ENCODE measurements at regions not wholly inside any gene's neighbourhood (a gene's known extent, or its start where the extent isn't known, plus 50 kb on each side); places are given as distances from the start of the nearest gene placed in this dataset.
"Not testable (repeated sequence)": the region's sequence is repeated elsewhere in the genome, so short reads cannot be mapped to it uniquely, and the experiment has no call there.

- TF ChIP-seq GATA1 (IDR thresholded peaks at IDR 0.05; ENCODE audit: low read depth, low read length): no peak
- no peak for TF ChIP-seq POLR2A (IDR thresholded peaks at IDR 0.05; ENCODE audit: low read length)
- no peak for DNase-seq
These were observed 113.1 kb upstream of the FANCL start for GRCh38 chr2:58354230-58354629.

GRCh38 chr2:58350484-58350883 lies 109.4 kb upstream of the FANCL start:
- TF ChIP-seq GATA1 (IDR thresholded peaks at IDR 0.05; ENCODE audit: low read depth, low read length): no peak
- TF ChIP-seq POLR2A (IDR thresholded peaks at IDR 0.05; ENCODE audit: low read length): no peak
- no peak for DNase-seq

DNA sequence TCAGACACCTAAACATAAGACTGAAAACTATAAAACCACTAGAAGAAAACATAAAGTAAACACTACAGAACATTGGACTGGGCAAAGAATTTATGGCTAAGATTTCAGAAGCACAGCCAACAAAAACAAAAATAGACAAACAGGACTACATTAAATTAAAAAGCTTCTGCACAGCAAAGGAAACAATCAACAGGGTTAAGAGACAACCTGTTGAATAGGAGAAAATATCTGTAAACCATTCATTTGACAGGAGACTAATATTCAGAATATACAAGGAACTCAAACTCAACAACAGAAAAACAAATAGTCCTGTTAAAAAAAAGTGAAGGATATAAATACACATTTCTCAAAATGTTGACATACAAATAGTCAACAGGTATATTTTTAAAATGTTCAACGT lies 106.7 kb upstream of the FANCL start:
- TF ChIP-seq GATA1 (IDR thresholded peaks at IDR 0.05; ENCODE audit: low read depth, low read length) (no peak), POLR2A (IDR thresholded peaks at IDR 0.05; ENCODE audit: low read length) (no peak)
- DNase-seq: no peak

GRCh38 chr2:58341047-58341446 lies 99.9 kb upstream of the FANCL start:
- DNase-seq: no peak
- TF ChIP-seq GATA1 (IDR thresholded peaks at IDR 0.05; ENCODE audit: low read depth, low read length): no peak
- TF ChIP-seq POLR2A (IDR thresholded peaks at IDR 0.05; ENCODE audit: low read length): no peak

DNA sequence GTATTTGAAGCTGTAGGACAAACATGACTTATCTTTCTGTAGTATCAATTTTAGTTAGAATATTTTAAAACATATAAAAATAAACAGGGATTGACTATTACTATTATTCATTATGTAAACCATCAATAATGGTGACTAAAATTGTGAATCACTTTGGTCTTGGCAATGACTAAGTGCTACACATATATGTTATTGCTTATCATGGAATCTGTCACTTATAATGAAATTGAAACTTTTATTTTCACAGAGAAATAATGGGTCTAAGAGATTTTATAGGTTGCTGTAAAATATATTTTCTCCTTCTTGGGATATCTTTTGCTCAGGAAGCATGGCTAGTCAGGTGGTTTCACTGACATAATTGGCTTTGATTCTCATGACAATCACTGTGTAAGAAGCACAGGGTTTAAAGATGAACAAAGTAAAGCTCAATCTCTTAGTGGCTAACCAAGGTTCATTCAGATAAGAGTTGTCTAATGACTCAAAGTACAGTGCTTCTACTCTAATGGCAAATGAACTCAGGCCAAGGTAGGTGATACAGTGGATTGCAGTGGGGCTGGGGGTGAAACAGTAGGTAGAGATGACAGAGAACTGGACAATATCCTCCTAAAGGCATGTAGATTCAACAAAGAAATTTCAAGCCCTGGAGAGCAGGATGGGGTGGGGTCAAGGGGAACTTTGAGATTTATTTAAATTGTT lies 98.6 kb upstream of the FANCL start:
- no peak for TF ChIP-seq GATA1 (IDR thresholded peaks at IDR 0.05; ENCODE audit: low read depth, low read length)
- TF ChIP-seq POLR2A (IDR thresholded peaks at IDR 0.05; ENCODE audit: low read length): no peak
- no peak for DNase-seq

- no peak for TF ChIP-seq POLR2A (IDR thresholded peaks at IDR 0.05; ENCODE audit: low read length)
- no peak for TF ChIP-seq GATA1 (IDR thresholded peaks at IDR 0.05; ENCODE audit: low read depth, low read length)
- DNase-seq: no peak
These were observed 95.3 kb upstream of the FANCL start for GRCh38 chr2:58336416-58336815.

GRCh38 chr2:58334414-58334813 lies 93.3 kb upstream of the FANCL start:
- DNase-seq: no peak
- no peak for TF ChIP-seq GATA1 (IDR thresholded peaks at IDR 0.05; ENCODE audit: low read depth, low read length)
- no peak for TF ChIP-seq POLR2A (IDR thresholded peaks at IDR 0.05; ENCODE audit: low read length)

GRCh38 chr2:58325296-58325895 lies 84.3 kb upstream of the FANCL start:
- DNase-seq: not testable (repeated sequence)

DNA sequence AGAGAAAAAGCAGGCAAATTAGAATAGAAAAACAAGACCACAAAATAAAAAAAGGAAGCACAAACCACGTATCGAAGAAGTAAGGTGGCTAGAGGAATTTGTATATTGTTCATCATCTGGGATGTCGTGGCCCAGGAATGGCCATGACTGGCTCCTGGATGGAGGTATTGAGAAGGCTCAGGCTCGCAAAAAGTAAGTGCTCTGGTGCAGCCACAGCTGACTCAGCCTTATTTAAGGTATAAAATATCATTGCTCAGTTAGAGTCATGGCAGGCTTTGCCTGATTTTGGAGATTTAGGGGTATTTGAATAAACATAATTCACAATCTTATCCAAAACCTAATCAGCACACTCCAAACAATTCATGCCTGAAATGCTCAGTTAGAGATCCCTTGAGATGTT lies 78.4 kb upstream of the FANCL start:
- no peak for DNase-seq
- TF ChIP-seq POLR2A (IDR thresholded peaks at IDR 0.05; ENCODE audit: low read length) (no peak), GATA1 (IDR thresholded peaks at IDR 0.05; ENCODE audit: low read depth, low read length) (no peak)

- DNase-seq: not testable (repeated sequence)
These were observed 77.8 kb upstream of the FANCL start for GRCh38 chr2:58318949-58319348.

DNA sequence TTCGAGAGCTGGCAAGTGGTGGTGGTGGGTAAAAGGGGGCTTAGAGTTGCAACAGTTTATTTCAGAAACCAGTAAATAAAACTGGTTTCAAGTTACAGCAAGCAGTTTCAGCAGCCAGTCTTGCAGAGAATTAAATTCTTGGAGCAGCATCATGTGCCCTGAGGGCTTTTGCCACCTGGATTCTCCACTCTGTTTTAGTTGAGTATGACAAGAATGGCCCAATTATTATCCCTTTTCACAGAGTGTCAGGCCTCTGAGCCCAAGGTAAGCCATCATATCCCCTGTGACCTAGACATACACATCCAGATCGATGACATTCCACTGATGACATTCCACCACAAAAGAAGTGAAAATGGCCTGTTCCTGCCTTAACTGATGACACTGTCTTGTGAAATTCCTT lies 72.8 kb upstream of the FANCL start:
- DNase-seq: no peak
- TF ChIP-seq POLR2A (IDR thresholded peaks at IDR 0.05; ENCODE audit: low read length) (no peak), GATA1 (IDR thresholded peaks at IDR 0.05; ENCODE audit: low read depth, low read length) (no peak)

DNA sequence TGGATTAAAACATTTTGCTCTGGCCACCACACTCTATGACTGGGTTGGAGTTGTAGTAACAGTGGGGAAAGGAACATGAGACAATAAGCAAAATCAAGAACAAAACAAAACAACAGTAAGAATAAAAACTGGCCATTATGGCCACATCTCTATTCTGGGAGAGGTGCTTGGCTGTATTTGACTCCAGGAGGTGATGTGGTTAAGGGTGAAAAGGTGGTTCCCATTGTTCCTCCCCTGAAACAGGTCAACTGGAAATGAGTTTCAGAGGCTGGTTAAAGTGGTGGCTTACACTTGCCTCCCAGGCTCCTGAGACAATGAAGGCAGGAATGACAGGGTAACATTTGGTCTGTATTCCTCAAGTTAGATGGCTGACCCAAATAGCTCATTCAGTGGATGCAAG lies 67.3 kb upstream of the FANCL start:
- no peak for DNase-seq
- TF ChIP-seq POLR2A (IDR thresholded peaks at IDR 0.05; ENCODE audit: low read length): no peak
- no peak for TF ChIP-seq GATA1 (IDR thresholded peaks at IDR 0.05; ENCODE audit: low read depth, low read length)

DNA sequence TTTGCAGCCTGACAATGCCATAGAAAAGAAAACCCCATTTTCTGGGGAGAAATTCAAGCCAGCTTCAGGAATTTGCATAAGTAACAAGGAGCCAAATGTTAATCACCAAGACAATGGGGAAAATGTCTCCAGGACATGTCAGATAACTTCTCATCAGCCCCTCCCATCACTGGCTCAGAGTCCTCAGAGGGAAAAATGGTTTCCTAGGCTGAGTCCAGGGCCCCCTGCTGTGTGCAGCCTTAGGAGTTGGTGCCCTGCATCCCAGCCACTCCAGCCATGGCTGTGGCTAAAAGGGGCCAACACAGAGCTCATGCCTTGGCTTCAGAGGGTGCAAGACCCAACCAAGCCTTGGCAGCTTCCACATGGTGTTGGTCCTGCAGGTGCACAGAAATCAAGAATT lies 63.7 kb upstream of the FANCL start:
- no peak for TF ChIP-seq POLR2A (IDR thresholded peaks at IDR 0.05; ENCODE audit: low read length)
- no peak for TF ChIP-seq GATA1 (IDR thresholded peaks at IDR 0.05; ENCODE audit: low read depth, low read length)
- DNase-seq: no peak

DNA sequence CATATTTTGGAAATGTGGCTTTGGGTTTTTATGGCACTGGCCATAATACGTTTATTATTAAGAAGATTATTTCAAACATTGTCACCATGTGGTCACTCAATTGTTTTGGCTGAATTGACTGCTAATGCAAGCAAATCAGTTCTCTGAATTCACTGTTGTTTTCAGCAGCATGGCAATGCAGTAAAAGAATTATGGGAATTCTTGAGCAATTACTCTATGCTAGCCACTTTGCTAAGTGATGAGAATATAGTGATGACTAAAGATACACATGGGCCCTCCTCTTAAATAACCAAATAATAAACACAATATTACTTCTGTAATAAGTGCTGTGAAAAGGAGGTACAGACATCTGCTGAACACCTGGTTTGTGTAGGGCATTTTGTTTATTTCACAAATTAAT lies 58.0 kb upstream of the FANCL start:
- DNase-seq: no peak
- TF ChIP-seq POLR2A (IDR thresholded peaks at IDR 0.05; ENCODE audit: low read length) (no peak), GATA1 (IDR thresholded peaks at IDR 0.05; ENCODE audit: low read depth, low read length) (no peak)

DNA sequence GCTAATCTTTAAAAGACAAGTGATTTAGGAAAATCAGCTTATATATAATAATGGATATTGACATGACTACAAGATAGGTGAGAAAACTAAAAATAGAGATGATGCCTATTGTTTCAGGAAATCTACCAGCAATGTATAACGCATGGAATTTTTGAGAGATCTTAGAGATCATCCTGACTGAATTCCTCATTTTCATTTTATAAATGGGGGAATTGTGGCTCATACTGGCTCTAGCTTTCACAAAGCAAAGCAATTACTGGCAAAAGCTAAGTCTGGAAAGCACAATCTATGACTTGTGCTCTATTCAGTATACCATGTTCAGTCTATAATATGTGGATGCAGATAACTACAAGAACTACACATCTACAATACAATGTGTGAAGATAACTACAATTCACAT lies 51.9 kb upstream of the FANCL start:
- TF ChIP-seq POLR2A (IDR thresholded peaks at IDR 0.05; ENCODE audit: low read length) (no peak), GATA1 (IDR thresholded peaks at IDR 0.05; ENCODE audit: low read depth, low read length) (no peak)
- DNase-seq: no peak
